ENCODE measurements at regions not wholly inside any gene's neighbourhood (a gene's known extent, or its start where the extent isn't known, plus 50 kb on each side); places are given as distances from the start of the nearest gene placed in this dataset.

DNA sequence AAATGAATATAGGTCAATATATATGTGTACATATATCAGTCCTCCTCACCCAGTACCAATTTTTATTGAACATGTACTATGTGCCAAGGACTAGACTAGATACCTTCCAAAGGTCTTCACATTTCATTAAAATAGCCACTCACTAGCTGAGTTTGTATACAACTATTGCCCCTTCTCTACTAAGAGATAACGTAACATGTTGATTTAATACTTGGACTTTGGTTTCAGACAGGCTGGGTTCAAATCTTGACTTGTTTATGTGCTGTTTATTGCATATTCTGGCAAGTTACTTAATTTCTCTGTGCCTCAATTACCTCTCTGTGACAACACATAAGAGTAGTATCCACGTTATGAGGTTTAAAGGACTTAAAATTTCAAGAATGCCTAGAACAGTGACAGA, 184.5 kb downstream of the MTX2 start:
- no peak overlapping the region for H3K4me3 ChIP-seq (ENCODE audit: low read depth, low read length)
- no peaks in the 10 kb centered on the region for H3K36me3 ChIP-seq (ENCODE audit: control insufficient read depth, insufficient read depth, low read length)
- H3K27me3 ChIP-seq (ENCODE audit: control insufficient read depth, insufficient read depth, low read length): no peaks in the 10 kb centered on the region
- TF ChIP-seq, protein P1, sequence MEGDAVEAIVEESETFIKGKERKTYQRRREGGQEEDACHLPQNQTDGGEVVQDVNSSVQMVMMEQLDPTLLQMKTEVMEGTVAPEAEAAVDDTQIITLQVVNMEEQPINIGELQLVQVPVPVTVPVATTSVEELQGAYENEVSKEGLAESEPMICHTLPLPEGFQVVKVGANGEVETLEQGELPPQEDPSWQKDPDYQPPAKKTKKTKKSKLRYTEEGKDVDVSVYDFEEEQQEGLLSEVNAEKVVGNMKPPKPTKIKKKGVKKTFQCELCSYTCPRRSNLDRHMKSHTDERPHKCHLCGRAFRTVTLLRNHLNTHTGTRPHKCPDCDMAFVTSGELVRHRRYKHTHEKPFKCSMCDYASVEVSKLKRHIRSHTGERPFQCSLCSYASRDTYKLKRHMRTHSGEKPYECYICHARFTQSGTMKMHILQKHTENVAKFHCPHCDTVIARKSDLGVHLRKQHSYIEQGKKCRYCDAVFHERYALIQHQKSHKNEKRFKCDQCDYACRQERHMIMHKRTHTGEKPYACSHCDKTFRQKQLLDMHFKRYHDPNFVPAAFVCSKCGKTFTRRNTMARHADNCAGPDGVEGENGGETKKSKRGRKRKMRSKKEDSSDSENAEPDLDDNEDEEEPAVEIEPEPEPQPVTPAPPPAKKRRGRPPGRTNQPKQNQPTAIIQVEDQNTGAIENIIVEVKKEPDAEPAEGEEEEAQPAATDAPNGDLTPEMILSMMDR (IDR thresholded peaks at IDR 0.05; ENCODE audit: insufficient read depth, low read depth, low read length): no peak
- POLR2A ChIA-PET: interaction anchor here (0.7 kb wide), 1 partner anchor 121 kb away, joined by 3 read pairs; no protein-coding TSS in a partner anchor
- CTCF ChIA-PET: interaction anchor here (0.6 to 6.2 kb wide), 9 partner anchors 9 to 710 kb away, joined by 3 to 110 read pairs (median 5); partner anchors contain the start of gene HOXD4
- DNase-seq (ENCODE audit: low read depth): no peak

DNA sequence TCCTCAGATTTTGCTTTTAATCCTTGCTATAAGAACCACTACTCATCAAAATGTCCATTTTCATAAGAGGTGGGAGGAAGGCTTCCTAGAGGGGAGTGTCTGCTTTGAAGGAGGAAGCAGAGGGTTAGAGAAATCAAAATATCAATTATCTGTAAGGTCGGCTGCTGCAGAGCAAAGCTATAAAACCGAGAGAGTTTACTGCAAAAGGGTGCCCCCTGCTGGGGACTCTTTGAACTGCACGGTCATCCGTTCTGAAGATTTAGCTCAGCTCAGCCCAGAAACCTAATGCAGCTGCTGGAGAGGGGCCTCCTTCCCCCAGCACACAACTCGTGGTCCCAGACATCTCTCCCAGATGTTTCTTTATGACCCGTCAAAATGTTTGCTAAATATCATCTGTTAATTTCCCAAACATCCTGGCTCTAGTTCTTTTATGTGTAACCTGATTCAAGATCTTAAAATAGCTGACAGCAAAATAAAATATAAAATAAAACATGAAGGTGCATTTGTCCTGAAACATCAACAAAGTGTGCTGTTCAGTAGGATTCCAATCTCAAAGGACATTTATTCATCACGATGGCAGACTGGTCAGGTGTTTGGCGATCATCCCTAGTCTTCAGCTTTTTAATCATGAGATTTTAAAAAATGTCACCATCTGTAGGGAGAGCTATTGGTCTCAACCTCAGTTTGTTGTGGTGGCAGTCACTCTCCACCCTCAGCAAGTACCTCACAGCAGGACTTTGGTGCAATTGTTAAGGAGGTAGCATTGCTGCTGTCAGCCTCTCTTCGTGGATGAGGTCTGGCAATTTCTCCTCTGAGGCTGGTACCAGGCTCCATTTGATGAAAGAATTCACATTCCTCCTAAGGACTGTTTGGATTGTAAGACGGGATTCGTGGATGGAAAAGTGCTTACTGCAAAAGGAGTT, 185.9 kb downstream of the MTX2 start:
- Histone ChIP-seq H3K36me3 (ENCODE audit: control insufficient read depth, insufficient read depth, low read length) (no peaks in the 10 kb centered on the region), H3K27me3 (ENCODE audit: control insufficient read depth, insufficient read depth, low read length) (no peaks in the 10 kb centered on the region), H3K4me3 (ENCODE audit: low read depth, low read length) (no peak overlapping the region)
- TF ChIP-seq, protein P1 (IDR thresholded peaks at IDR 0.05; ENCODE audit: insufficient read depth, low read depth, low read length): peak; percentile 89
- DNase-seq (ENCODE audit: low read depth): no peak
- ChIA-PET POLR2A (interaction anchor here (0.6 kb wide), 1 partner anchor 58 kb away, joined by 4 read pairs; no protein-coding TSS in a partner anchor), CTCF (interaction anchor here (0.5 to 6.2 kb wide), 44 partner anchors 10 to 328 kb away, joined by 3 to 110 read pairs (median 4); partner anchors contain the start of genes HOXD4, HOXD8 and MTX2)

DNA sequence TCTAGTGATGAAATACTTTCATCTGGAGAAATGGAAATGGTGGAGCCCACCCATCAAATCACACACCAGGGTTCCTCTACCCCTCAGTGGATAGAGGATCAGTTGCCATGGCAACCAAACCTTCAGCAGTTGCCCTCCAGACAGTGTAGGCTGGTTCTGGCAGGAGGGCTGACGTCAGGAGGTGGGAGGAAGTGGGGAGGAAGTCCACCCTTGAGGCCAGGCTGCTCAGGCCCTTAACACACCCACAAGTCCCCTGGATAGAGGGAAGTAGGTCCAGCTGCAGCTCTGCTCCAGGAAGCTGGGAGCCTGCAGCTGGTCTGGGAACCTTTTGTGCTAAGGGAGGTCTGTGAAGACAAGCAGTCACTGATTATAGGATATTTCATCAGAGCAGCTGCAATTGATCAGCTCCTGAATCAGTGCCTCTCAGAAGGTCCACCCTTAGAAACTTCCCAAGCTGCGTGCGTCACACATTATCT, 186.6 kb downstream of the MTX2 start:
- no peak for DNase-seq (ENCODE audit: low read depth)
- ChIA-PET POLR2A (interaction anchor here (0.6 kb wide), 1 partner anchor 57 kb away, joined by 4 read pairs; no protein-coding TSS in a partner anchor), CTCF (interaction anchor here (0.6 to 6.2 kb wide), 25 partner anchors 11 to 1263 kb away, joined by 3 to 110 read pairs (median 5); partner anchors contain the start of genes HOXD4 and HOXD8)
- no peaks in the 10 kb centered on the region for H3K27me3 ChIP-seq (ENCODE audit: control insufficient read depth, insufficient read depth, low read length)
- no peaks in the 10 kb centered on the region for H3K36me3 ChIP-seq (ENCODE audit: control insufficient read depth, insufficient read depth, low read length)
- H3K4me3 ChIP-seq (ENCODE audit: low read depth, low read length): no peak overlapping the region
- TF ChIP-seq, protein P1 (IDR thresholded peaks at IDR 0.05; ENCODE audit: insufficient read depth, low read depth, low read length): no peak

DNA sequence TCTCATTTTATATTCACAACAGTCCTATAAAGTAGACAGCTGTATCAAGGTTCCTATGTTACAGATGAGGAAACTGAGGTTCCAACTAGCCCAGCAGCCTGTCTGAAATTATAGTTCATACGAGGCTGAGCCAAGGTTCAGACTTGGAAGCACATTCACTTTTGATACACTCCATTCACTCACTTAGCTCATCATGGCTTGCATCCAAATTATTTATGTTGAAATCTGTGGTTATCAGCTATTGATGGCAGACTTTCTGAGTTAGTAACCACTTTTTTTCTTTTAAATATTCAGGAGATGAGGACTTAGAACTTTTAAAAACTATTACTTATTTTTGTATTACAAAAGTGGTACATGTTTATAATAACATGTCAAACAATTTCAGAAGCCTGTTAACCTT, 188.2 kb downstream of the MTX2 start:
- DNase-seq (ENCODE audit: low read depth): no peak
- TF ChIP-seq, protein P1 (IDR thresholded peaks at IDR 0.05; ENCODE audit: insufficient read depth, low read depth, low read length): no peak
- Histone ChIP-seq H3K4me3 (ENCODE audit: low read depth, low read length) (no peak overlapping the region), H3K36me3 (ENCODE audit: control insufficient read depth, insufficient read depth, low read length) (no peaks in the 10 kb centered on the region), H3K27me3 (ENCODE audit: control insufficient read depth, insufficient read depth, low read length) (no peaks in the 10 kb centered on the region)
- ChIA-PET CTCF (interaction anchor here (1.5 to 6.2 kb wide), 3 partner anchors 12 to 329 kb away, joined by 3 to 110 read pairs (median 33); no protein-coding TSS in a partner anchor), POLR2A (no interaction called here)
